NB4 (cell line): ENCODE measurements at regions not wholly inside any gene's neighbourhood (a gene's known extent, or its start where the extent isn't known, plus 50 kb on each side); places are given as distances from the start of the nearest gene placed in this dataset.

ENCODE experiments used
- DNase-seq: peaks from one replicate; pipeline ENCODE4 v3.0.0; 2010; ENCODE audit warnings: low read depth
- H3K4me3 ChIP-seq: one replicate; pipeline ENCODE4 v1.5.1; 2011; ENCODE audit warnings: mild to moderate bottlenecking, low read depth, low read length, moderate library complexity
- MYC ChIP-seq: IDR thresholded peaks from 2 replicates; pipeline ENCODE4 v1.6.1; 2011; ENCODE audit warnings: low read depth, low read length
- POLR2A ChIP-seq: IDR thresholded peaks from 2 replicates; pipeline ENCODE4 v1.6.1; 2011; ENCODE audit warnings: mild to moderate bottlenecking; ENCODE audit not compliant: insufficient read length; ENCODE audit errors: extremely low read depth
- TF ChIP-seq, protein P1 (sequence below): IDR thresholded peaks from one replicate; pipeline ENCODE4 v1.5.1; 2012; ENCODE audit warnings: low read depth, low read length
- TF ChIP-seq, protein P2 (sequence below): IDR thresholded peaks from 2 replicates; pipeline ENCODE4 v1.6.1; 2011; ENCODE audit warnings: low read depth, low read length

DNA sequence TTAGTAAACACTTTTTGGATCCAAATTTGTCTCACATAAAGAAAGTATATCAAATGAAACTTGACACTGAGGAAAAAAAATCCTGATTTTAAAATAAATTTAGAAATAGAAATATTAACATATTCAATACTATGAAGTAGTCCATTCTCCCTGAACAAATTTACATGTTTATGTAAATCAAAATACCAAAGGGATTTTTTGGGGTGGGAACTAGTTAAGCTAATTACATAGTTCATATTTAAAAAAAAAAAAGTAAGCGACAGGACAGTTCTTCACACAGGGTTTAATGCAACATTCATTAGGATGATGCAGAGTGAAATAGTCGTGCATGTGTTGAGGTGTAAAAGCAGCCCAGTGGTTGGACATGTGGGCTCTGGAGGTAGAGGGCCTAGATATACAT lies 433.5 kb upstream of the B3GALT2 start:
- TF ChIP-seq, protein P1, sequence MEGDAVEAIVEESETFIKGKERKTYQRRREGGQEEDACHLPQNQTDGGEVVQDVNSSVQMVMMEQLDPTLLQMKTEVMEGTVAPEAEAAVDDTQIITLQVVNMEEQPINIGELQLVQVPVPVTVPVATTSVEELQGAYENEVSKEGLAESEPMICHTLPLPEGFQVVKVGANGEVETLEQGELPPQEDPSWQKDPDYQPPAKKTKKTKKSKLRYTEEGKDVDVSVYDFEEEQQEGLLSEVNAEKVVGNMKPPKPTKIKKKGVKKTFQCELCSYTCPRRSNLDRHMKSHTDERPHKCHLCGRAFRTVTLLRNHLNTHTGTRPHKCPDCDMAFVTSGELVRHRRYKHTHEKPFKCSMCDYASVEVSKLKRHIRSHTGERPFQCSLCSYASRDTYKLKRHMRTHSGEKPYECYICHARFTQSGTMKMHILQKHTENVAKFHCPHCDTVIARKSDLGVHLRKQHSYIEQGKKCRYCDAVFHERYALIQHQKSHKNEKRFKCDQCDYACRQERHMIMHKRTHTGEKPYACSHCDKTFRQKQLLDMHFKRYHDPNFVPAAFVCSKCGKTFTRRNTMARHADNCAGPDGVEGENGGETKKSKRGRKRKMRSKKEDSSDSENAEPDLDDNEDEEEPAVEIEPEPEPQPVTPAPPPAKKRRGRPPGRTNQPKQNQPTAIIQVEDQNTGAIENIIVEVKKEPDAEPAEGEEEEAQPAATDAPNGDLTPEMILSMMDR, result no peak
- TF ChIP-seq POLR2A (no peak), MYC (no peak)
- TF ChIP-seq, protein P2, sequence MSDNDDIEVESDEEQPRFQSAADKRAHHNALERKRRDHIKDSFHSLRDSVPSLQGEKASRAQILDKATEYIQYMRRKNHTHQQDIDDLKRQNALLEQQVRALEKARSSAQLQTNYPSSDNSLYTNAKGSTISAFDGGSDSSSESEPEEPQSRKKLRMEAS, result no peak
- no peak overlapping the region for H3K4me3 ChIP-seq
- no peak for DNase-seq

DNA sequence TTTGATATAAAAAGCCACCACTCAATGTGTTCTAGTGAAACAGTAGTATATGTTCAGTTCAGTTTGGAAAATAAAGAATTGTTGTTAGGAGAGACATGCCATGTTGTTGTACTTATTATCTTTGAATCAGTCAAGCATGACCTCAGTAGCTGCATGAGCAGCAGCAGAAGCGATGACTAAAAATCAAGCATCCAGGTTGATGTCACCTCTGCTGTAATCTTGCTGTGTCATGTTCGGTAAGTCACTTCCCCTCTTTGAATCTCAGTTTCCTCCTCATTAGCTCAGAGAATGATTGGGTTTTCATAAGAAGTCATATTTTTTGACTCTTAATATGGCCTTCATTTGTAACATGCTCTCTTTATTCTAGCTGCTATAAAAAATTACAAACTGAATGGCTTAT lies 428.4 kb upstream of the B3GALT2 start:
- no peak for TF ChIP-seq POLR2A
- TF ChIP-seq, protein P2, result no peak
- no peak overlapping the region for H3K4me3 ChIP-seq
- DNase-seq, result no peak

DNA sequence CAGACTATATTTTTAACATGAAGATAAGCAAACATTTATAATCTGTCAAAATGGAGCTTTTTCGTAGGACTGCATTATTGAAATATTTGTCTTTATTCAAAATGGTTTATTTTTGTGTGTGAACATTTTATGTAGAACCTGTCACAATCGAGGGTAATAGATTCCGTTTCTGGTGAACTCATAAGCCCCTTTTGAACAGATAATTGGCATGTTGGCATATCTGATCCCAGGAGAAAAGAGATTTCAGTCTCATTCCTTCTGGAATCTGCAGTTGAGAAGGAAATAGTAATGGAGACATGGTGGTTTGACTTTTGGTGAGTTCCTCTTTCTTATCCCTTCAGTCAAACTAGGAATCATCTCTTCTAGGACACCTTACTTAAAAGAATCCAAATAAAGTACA lies 427.9 kb upstream of the B3GALT2 start:
- TF ChIP-seq, protein P2, result no peak
- TF ChIP-seq, protein P1, result no peak
- no peak for TF ChIP-seq POLR2A
- no peak for DNase-seq
- no peak overlapping the region for H3K4me3 ChIP-seq

DNA sequence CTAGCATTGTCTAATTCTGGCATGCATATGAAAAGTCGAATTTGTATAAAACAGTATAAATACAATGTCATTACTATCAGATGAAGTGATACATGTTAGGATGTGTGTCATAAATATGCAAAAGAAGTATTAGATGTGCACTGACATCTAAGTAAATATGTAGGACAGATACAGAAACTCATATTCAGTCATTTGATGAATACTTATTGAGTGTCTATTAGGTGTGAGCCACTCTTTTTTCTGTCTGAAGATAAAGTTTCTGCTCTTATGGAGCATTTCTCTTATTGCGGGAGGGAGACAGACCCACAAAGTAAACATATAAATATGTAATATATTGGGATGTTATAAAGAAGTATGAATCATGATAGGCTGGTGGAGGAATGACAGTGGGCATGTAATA lies 426.6 kb upstream of the B3GALT2 start:
- TF ChIP-seq, protein P2, result no peak
- TF ChIP-seq, protein P1, result no peak
- TF ChIP-seq POLR2A (no peak), MYC (no peak)
- no peak overlapping the region for H3K4me3 ChIP-seq
- no peak for DNase-seq

DNA sequence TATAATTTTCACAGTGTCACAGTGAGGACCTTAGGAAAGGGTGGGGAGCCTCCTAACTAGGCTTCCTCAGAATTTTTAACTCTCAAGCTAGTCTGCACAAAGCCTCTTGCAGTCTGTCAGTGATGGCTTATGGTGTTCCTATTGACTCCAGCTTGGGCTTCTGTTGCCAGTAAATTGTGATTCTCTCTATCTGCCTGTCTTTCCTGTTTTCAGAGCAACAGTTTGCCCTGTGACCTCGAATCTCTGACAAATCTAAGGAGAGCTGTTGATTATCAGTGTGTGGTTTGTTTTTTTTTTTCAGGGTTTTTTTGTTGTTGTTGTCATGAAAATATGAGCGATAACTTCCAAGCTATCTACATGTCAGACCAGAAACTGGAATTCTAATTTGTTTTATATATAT lies 423.2 kb upstream of the B3GALT2 start:
- DNase-seq, result no peak
- TF ChIP-seq, protein P2, result no peak
- TF ChIP-seq POLR2A (no peak), MYC (no peak)
- TF ChIP-seq, protein P1, result no peak
- H3K4me3 ChIP-seq, result no peak overlapping the region

DNA sequence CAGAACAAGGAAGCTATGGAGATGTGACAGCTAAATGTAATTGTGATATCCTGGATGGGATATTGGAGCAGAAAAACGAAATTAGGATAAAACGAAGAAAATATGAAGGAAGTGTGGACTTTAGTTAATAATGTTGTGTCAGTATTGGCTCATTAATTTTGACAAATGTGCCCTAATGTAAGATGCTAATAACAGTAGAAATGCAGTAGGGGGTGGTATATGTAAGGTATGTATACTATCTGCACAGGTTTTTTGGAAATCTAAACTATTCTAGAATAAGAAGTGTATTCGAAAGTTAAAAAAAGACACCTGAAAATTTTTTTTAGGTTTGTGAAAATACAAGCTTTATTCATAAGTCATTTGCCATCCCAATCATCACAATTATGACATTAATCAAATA lies 421.4 kb upstream of the B3GALT2 start:
- no peak for DNase-seq
- no peak overlapping the region for H3K4me3 ChIP-seq
- TF ChIP-seq, protein P1, result no peak
- TF ChIP-seq MYC, result no peak
- TF ChIP-seq, protein P2, result no peak
- no peak for TF ChIP-seq POLR2A
